SHP77 treated with DMSO at 0.1 percent for 48 hours (cell line): ENCODE measurements at regions not wholly inside any gene's neighbourhood (a gene's known extent, or its start where the extent isn't known, plus 50 kb on each side); places are given as distances from the start of the nearest gene placed in this dataset.
A peak's percentile ranks its signal among the peaks of the same experiment; 100 is the strongest.

Source experiments
- DNase-seq: peaks from one replicate; lab custom pipeline; 2025; lab: John Stamatoyannopoulos, UW

- no peak for DNase-seq
Observed at GRCh38 chr13:76750126-76750525, 136.1 kb downstream of the KCTD12 start.

GRCh38 chr13:76745261-76746200 is 140.7 kb downstream of the KCTD12 start:
- no peak for DNase-seq

- no peak for DNase-seq
Observed at GRCh38 chr13:76741624-76742023, 144.6 kb downstream of the KCTD12 start.

- DNase-seq: no peak
Observed at GRCh38 chr13:76741046-76741445, 145.2 kb downstream of the KCTD12 start.

- DNase-seq: no peak
Observed at GRCh38 chr13:76738616-76739015, 147.6 kb downstream of the KCTD12 start.

- DNase-seq: no peak
Observed at GRCh38 chr13:76737526-76737925, 148.7 kb downstream of the KCTD12 start.

GRCh38 chr13:76735641-76736040 is 150.6 kb downstream of the KCTD12 start:
- no peak for DNase-seq

GRCh38 chr13:76733671-76734070 is 152.5 kb downstream of the KCTD12 start:
- DNase-seq: no peak

- no peak for DNase-seq
Observed at GRCh38 chr13:76732367-76732766, 153.8 kb downstream of the KCTD12 start.

- peak; percentile 56 for DNase-seq
Observed at GRCh38 chr13:76730220-76730619, 156.0 kb downstream of the KCTD12 start.

GRCh38 chr13:76729691-76730090 is 156.5 kb downstream of the KCTD12 start:
- DNase-seq: peak; percentile 35

GRCh38 chr13:76725896-76726295 is 160.3 kb downstream of the KCTD12 start:
- DNase-seq: no peak

GRCh38 chr13:76725211-76725610 is 161.0 kb downstream of the KCTD12 start:
- no peak for DNase-seq

GRCh38 chr13:76724421-76724820 is 161.8 kb downstream of the KCTD12 start:
- no peak for DNase-seq

- DNase-seq: no peak
Observed at GRCh38 chr13:76723551-76724232, 162.5 kb downstream of the KCTD12 start.

GRCh38 chr13:76722782-76723181 is 163.4 kb downstream of the KCTD12 start:
- no peak for DNase-seq

- no peak for DNase-seq
Observed at GRCh38 chr13:76720821-76721220, 165.4 kb downstream of the KCTD12 start.

GRCh38 chr13:76720416-76720815 is 165.8 kb downstream of the KCTD12 start:
- no peak for DNase-seq

- no peak for DNase-seq
Observed at GRCh38 chr13:76719955-76720354, 166.2 kb downstream of the KCTD12 start.

- DNase-seq: no peak
Observed at GRCh38 chr13:76717092-76717491, 169.1 kb downstream of the KCTD12 start.

- no peak for DNase-seq
Observed at GRCh38 chr13:76715621-76716020, 170.6 kb downstream of the KCTD12 start.

- no peak for DNase-seq
Observed at GRCh38 chr13:76715075-76715474, 171.1 kb downstream of the KCTD12 start.

GRCh38 chr13:76713280-76713679 is 172.9 kb downstream of the KCTD12 start:
- DNase-seq: no peak
